ENCODE measurements at regions not wholly inside any gene's neighbourhood (a gene's known extent, or its start where the extent isn't known, plus 50 kb on each side); places are given as distances from the start of the nearest gene placed in this dataset.

DNA sequence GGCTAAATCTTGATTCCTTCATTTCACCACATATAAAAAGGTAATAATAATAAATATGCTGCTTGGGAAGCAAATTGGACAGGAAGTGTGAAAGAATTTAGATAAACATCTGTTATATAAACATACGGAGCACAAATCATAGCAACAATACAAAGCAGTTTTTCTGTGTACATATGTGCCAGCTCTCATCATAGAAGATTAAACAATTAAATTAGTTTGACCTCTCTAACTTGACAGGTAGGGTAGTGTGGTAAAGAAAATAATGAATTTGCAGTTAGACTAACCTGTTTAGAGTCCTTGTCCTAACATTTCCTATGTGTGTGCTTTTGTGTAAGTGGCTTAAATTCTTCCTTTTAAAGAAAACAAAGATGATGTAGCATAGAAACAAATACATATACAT is 995.7 kb upstream of the TENM4 start (continued):
- TF ChIP-seq, protein P1, sequence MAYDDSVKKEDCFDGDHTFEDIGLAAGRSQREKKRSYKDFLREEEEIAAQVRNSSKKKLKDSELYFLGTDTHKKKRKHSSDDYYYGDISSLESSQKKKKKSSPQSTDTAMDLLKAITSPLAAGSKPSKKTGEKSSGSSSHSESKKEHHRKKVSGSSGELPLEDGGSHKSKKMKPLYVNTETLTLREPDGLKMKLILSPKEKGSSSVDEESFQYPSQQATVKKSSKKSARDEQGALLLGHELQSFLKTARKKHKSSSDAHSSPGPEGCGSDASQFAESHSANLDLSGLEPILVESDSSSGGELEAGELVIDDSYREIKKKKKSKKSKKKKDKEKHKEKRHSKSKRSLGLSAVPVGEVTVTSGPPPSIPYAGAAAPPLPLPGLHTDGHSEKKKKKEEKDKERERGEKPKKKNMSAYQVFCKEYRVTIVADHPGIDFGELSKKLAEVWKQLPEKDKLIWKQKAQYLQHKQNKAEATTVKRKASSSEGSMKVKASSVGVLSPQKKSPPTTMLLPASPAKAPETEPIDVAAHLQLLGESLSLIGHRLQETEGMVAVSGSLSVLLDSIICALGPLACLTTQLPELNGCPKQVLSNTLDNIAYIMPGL (CRISPR knock-in tag; IDR thresholded peaks at IDR 0.05; ENCODE audit: borderline replicate concordance) = no peak
- TF ChIP-seq, protein P2, sequence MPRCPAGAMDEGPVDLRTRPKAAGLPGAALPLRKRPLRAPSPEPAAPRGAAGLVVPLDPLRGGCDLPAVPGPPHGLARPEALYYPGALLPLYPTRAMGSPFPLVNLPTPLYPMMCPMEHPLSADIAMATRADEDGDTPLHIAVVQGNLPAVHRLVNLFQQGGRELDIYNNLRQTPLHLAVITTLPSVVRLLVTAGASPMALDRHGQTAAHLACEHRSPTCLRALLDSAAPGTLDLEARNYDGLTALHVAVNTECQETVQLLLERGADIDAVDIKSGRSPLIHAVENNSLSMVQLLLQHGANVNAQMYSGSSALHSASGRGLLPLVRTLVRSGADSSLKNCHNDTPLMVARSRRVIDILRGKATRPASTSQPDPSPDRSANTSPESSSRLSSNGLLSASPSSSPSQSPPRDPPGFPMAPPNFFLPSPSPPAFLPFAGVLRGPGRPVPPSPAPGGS (IDR thresholded peaks at IDR 0.05) = no peak

DNA sequence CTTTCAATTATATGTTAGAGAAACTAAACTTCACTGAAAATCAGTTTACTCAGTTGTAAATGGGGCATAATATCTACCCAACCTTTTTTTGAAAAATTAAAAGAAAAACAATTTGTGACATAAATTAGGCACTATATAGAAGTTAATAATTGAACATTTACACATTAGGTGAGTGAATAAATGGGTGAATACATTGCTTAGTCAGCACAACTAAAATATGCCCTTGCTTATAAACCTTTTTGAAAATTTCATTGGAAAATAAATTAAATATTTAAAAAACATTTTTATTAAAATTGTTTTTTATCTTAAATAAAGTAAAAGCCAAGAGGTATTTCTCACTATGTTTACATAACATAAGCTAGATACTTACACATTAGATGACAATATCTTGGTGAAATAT is 994.5 kb upstream of the TENM4 start:
- H3K4me3 ChIP-seq = no peak overlapping the region
- no peak for FAIRE-seq
- H3K9me3 ChIP-seq = no peaks in the 10 kb centered on the region
- no peak for DNase-seq (ENCODE audit: low read depth in 1 of 2, low spot score in 1 of 2)
- no peak overlapping the region for H3K27ac ChIP-seq
- ATAC-seq = no peak
- ChIA-PET CTCF (no interaction called here), POLR2A (no interaction called here)
- no peaks in the 10 kb centered on the region for H3K4me1 ChIP-seq
- TF ChIP-seq NFE2L2 (conservative IDR thresholded peaks at IDR 0.05; ENCODE audit: low read length) (no peak), EHF (CRISPR knock-in tag; IDR thresholded peaks at IDR 0.05) (no peak), CBX8 (IDR thresholded peaks at IDR 0.05) (no peak), FOXS1 (CRISPR knock-in tag; IDR thresholded peaks at IDR 0.05) (no peak), KDM5A (IDR thresholded peaks at IDR 0.05) (no peak), MAFK (IDR thresholded peaks at IDR 0.05; ENCODE audit: partially characterized antibody) (peak; percentile 41)
- TF ChIP-seq, protein P2 (IDR thresholded peaks at IDR 0.05) = no peak
- no peak overlapping the region for H3K4me2 ChIP-seq

DNA sequence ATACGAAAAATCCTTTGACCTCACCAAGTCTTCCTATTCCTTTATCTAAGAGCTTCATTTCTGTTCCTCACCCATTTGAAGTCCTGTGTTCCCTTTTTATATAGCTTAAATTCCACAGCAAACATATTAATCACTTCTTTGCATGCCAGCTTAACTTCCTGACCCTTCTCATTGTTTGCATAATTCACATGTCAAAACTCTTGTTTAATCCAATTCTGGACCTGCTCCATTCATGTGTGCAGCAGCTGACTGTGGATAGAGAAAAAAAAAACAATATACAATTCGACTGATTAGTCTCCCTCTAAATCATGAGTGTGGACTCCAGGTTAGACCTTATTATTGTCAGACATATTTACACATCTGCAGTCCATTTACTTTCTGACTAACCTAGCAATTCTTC is 991.2 kb upstream of the TENM4 start:
- H3K9me3 ChIP-seq = no peaks in the 10 kb centered on the region
- DNase-seq (ENCODE audit: low read depth in 1 of 2, low spot score in 1 of 2) = no peak
- no peak overlapping the region for H3K4me2 ChIP-seq
- no peak for ATAC-seq
- H3K4me1 ChIP-seq = no peaks in the 10 kb centered on the region
- CTCF ChIA-PET = no interaction called here
- TF ChIP-seq FOXS1 (CRISPR knock-in tag; IDR thresholded peaks at IDR 0.05) (no peak), SMC3 (IDR thresholded peaks at IDR 0.05) (no peak), KDM1A (IDR thresholded peaks at IDR 0.05; ENCODE audit: low read depth) (no peak), ESRRA (IDR thresholded peaks at IDR 0.05; ENCODE audit: borderline replicate concordance, low read length) (no peak), RCOR1 (IDR thresholded peaks at IDR 0.05; ENCODE audit: low read depth, low read length) (no peak), SREBF2 (IDR thresholded peaks at IDR 0.05) (no peak), RFX5 (IDR thresholded peaks at IDR 0.05) (no peak), FOSB (CRISPR knock-in tag; IDR thresholded peaks at IDR 0.05) (no peak), GATA3 (IDR thresholded peaks at IDR 0.05; ENCODE audit: borderline replicate concordance) (no peak), MAFK (IDR thresholded peaks at IDR 0.05; ENCODE audit: partially characterized antibody) (no peak), RARB (CRISPR knock-in tag; IDR thresholded peaks at IDR 0.05) (no peak), TFCP2L1 (CRISPR knock-in tag; IDR thresholded peaks at IDR 0.05) (no peak), HOXA7 (CRISPR knock-in tag; IDR thresholded peaks at IDR 0.05) (no peak)
- TF ChIP-seq, protein P3, sequence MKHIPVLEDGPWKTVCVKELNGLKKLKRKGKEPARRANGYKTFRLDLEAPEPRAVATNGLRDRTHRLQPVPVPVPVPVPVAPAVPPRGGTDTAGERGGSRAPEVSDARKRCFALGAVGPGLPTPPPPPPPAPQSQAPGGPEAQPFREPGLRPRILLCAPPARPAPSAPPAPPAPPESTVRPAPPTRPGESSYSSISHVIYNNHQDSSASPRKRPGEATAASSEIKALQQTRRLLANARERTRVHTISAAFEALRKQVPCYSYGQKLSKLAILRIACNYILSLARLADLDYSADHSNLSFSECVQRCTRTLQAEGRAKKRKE (CRISPR knock-in tag; IDR thresholded peaks at IDR 0.05; ENCODE audit: low read depth) = no peak
- TF ChIP-seq, protein P4, sequence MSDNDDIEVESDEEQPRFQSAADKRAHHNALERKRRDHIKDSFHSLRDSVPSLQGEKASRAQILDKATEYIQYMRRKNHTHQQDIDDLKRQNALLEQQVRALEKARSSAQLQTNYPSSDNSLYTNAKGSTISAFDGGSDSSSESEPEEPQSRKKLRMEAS (IDR thresholded peaks at IDR 0.05) = no peak
- POLR2A ChIA-PET = no interaction called here
- H3K27ac ChIP-seq = no peak overlapping the region
- WGBS (ENCODE audit: missing lambda C conversion rate) = 3% methylated on average over 2 of the region's 2 CpGs
- H3K4me3 ChIP-seq = no peak overlapping the region
- FAIRE-seq = no peak
